ENCODE measurements at regions not wholly inside any gene's neighbourhood (a gene's known extent, or its start where the extent isn't known, plus 50 kb on each side); places are given as distances from the start of the nearest gene placed in this dataset.

DNA sequence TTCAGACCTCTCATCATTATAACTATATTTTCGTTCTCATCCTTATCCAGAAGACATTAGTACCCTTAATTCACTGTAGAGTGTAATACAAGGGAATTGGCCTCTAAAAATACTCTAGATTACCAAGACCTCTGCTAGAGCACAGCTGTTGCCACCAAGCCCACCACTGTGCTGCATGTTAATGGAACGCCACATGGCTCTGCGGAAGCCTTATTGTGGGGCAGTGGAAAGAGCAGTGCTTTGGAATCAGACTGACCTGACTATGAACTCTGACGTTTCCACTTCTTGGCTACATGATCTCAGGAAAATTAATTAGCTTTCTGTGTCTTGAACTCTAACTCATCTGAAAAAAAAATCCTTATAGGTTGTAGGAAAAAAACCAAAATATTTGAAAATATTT is 222.1 kb downstream of the LMX1A start:
- Histone ChIP-seq H3K27me3 (ENCODE audit: control insufficient read depth, insufficient read depth, low read length) (no peaks in the 10 kb centered on the region; the same call in 1 of the 2 replicates), H3K4me3 (ENCODE audit: low read depth, low read length) (no peak overlapping the region), H3K36me3 (ENCODE audit: control insufficient read depth, insufficient read depth, low read length) (no peaks in the 10 kb centered on the region)
- no peak for DNase-seq (ENCODE audit: low read depth)
- ChIA-PET POLR2A (no interaction called here), CTCF (interaction anchor here (1.3 to 1.7 kb wide), 2 partner anchors 18 to 20 kb away, joined by 4 read pairs; no protein-coding TSS in a partner anchor)
- TF ChIP-seq, protein P1, sequence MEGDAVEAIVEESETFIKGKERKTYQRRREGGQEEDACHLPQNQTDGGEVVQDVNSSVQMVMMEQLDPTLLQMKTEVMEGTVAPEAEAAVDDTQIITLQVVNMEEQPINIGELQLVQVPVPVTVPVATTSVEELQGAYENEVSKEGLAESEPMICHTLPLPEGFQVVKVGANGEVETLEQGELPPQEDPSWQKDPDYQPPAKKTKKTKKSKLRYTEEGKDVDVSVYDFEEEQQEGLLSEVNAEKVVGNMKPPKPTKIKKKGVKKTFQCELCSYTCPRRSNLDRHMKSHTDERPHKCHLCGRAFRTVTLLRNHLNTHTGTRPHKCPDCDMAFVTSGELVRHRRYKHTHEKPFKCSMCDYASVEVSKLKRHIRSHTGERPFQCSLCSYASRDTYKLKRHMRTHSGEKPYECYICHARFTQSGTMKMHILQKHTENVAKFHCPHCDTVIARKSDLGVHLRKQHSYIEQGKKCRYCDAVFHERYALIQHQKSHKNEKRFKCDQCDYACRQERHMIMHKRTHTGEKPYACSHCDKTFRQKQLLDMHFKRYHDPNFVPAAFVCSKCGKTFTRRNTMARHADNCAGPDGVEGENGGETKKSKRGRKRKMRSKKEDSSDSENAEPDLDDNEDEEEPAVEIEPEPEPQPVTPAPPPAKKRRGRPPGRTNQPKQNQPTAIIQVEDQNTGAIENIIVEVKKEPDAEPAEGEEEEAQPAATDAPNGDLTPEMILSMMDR (IDR thresholded peaks at IDR 0.05; ENCODE audit: insufficient read depth, low read depth, low read length), result no peak

DNA sequence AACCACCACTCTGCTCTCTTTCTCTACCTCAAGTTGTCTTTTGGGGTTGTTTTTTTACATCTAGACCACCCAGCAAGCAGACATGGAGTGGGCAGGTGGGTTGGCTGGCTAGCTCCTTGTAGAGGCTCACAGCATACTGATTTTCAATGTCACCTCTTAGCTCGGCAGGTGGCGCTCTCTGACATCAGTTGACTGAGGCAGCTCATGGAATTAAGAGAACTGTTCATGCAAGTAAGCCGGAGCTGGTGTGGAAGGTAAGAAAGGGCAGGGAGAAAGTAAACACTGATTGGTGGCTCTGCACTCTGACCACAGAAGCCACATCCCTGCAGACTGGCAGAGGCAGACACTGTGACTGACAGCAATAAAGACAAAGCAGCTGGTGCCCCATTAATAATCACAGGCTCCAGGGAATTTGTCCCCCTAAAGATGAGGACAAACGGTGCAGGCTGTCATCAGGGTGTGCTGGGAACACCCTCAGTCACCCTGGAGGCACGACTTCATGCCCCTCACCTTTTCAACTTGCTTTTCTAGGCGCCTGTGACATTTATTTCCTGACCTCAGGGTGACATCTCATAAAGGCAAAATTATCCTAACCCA is 226.8 kb downstream of the LMX1A start:
- POLR2A ChIA-PET, result no interaction called here
- DNase-seq (ENCODE audit: low read depth), result no peak
- no peak overlapping the region for H3K4me3 ChIP-seq (ENCODE audit: low read depth, low read length)
- no peaks in the 10 kb centered on the region for H3K36me3 ChIP-seq (ENCODE audit: control insufficient read depth, insufficient read depth, low read length)
- TF ChIP-seq, protein P1 (IDR thresholded peaks at IDR 0.05; ENCODE audit: insufficient read depth, low read depth, low read length), result peak; percentile 58
- CTCF ChIA-PET, result interaction anchor here (0.9 to 1.8 kb wide), 3 partner anchors 11 to 17 kb away, joined by 4 to 8 read pairs (median 5); no protein-coding TSS in a partner anchor
- H3K27me3 ChIP-seq (ENCODE audit: control insufficient read depth, insufficient read depth, low read length), result no peaks in the 10 kb centered on the region

DNA sequence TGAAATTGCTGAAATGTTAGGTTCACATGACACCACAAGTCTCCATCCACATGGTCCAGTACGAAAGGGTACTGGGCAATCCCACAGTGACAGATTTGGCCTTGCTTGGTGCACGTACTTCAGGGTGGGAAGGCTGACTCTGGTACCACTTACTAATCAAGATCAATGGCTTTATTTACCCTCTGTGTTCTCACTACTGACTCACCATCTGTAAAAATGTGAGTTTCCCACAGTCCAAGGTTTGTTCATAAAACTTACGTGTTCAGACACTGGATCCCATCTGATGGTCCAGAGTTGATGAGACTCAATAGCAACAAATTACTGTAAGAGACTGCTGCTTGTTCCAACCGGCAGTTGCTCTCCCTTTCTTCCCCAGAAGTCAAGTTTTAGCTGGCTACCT is 231.7 kb downstream of the LMX1A start:
- POLR2A ChIA-PET, result no interaction called here
- H3K27me3 ChIP-seq (ENCODE audit: control insufficient read depth, insufficient read depth, low read length), result no peaks in the 10 kb centered on the region

DNA sequence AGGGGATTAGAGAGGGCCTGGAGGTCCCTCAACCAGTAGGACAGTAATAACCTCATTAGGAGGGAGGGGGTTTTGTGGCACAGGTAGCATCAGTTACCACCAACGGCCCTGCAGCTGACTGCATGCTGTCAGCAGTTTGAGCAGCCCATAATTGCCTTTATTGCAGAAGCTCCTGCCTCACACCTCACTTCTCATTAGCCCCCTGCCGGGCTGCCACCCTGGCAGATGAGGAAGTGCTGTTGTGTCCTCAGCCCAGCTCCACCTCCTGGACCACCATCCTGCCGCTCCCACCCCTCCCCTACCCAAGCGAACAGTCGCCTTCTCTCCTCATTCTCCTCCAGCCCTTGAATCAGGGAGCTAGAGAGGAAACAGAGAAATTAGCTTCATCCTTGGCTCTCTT is 237.4 kb downstream of the LMX1A start:
- ChIA-PET CTCF (interaction anchor here (1.3 to 2.0 kb wide), 3 partner anchors 10 to 248 kb away, joined by 3 to 6 read pairs (median 5); no protein-coding TSS in a partner anchor), POLR2A (no interaction called here)
- TF ChIP-seq, protein P1 (IDR thresholded peaks at IDR 0.05; ENCODE audit: insufficient read depth, low read depth, low read length), result no peak
- Histone ChIP-seq H3K36me3 (ENCODE audit: control insufficient read depth, insufficient read depth, low read length) (no peaks in the 10 kb centered on the region), H3K4me3 (ENCODE audit: low read depth, low read length) (no peak overlapping the region), H3K27me3 (ENCODE audit: control insufficient read depth, insufficient read depth, low read length) (0 out of 2 replicates have a peak, but pooled peaks cover 2% of the 10 kb centered on the region)
- no peak for DNase-seq (ENCODE audit: low read depth)

More for the DNA sequence above, 231.7 kb downstream of the LMX1A start:
- TF ChIP-seq, protein P1 (IDR thresholded peaks at IDR 0.05; ENCODE audit: insufficient read depth, low read depth, low read length), result no peak
- Histone ChIP-seq H3K36me3 (ENCODE audit: control insufficient read depth, insufficient read depth, low read length) (no peaks in the 10 kb centered on the region), H3K4me3 (ENCODE audit: low read depth, low read length) (no peak overlapping the region)
- no peak for DNase-seq (ENCODE audit: low read depth)
- CTCF ChIA-PET, result no interaction called here

DNA sequence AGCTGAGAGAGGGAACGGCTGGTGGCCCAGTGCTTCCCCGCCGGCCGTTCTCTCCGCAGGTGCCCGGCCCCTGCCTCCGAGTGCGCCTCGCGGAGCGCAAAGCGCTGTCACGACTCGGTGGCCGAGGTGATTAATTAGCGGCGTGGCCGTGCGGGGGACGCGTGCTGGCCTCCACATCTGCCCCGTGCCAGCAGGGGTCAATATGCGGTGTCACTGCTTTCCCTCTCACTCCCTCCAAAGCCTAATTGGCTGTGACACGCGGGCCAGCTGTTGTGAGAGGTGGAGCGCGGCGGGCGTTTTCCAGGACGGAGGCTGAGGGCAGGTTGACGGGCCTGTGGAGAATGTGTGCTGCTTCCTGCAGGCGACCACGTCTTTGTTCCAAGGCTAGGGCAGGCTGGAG is 239.0 kb downstream of the LMX1A start:
- TF ChIP-seq, protein P1 (IDR thresholded peaks at IDR 0.05; ENCODE audit: insufficient read depth, low read depth, low read length), result no peak
- Histone ChIP-seq H3K27me3 (ENCODE audit: control insufficient read depth, insufficient read depth, low read length) (0 out of 2 replicates have a peak, but pooled peaks cover 2% of the 10 kb centered on the region), H3K36me3 (ENCODE audit: control insufficient read depth, insufficient read depth, low read length) (no peaks in the 10 kb centered on the region), H3K4me3 (ENCODE audit: low read depth, low read length) (no peak overlapping the region)
- ChIA-PET CTCF (interaction anchor here (0.9 to 1.2 kb wide), 2 partner anchors 9 to 18 kb away, joined by 3 to 4 read pairs; no protein-coding TSS in a partner anchor), POLR2A (no interaction called here)
- no peak for DNase-seq (ENCODE audit: low read depth)

Measured in BJ (cell line).